GM18517 (cell line): ENCODE measurements at regions not wholly inside any gene's neighbourhood (a gene's known extent, or its start where the extent isn't known, plus 50 kb on each side); places are given as distances from the start of the nearest gene placed in this dataset.

Experiments
- ATAC-seq: cut with Tn5 transposase; IDR thresholded peaks from one replicate; pipeline ENCODE4 v1.9.1; 2021; ENCODE audit warnings: mild to moderate bottlenecking, moderate library complexity; ENCODE audit not compliant: unreplicated experiment

- ATAC-seq: no peak
Observed at GRCh38 chrX:43560247-43560946, 95.7 kb upstream of the MAOA start.

GRCh38 chrX:43562372-43562771, 93.7 kb upstream of the MAOA start:
- ATAC-seq: no peak

DNA sequence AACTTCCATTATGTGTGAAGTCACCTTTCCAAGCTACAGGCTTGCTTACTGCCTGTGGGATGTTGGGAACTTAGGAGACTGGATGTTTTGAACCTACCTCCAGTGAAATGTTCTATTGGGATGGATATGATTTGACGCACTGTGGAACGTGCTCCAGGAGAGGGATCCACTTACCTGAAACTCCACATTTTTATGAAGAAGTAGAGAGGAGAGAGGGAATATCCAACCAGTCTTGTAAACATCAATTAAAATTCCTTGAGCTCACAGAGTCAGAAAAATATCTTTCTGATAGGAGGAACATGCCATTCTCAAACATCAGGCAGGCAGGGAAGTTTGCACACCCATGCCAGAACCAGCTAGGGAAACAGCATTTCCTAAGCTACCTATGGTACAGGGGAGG, 91.1 kb upstream of the MAOA start:
- no peak for ATAC-seq

GRCh38 chrX:43566170-43566569, 89.9 kb upstream of the MAOA start:
- ATAC-seq: no peak

- ATAC-seq: no peak
Observed at GRCh38 chrX:43573441-43574015, 82.6 kb upstream of the MAOA start.

- ATAC-seq: no peak
Observed at GRCh38 chrX:43580621-43581020, 75.5 kb upstream of the MAOA start.

DNA sequence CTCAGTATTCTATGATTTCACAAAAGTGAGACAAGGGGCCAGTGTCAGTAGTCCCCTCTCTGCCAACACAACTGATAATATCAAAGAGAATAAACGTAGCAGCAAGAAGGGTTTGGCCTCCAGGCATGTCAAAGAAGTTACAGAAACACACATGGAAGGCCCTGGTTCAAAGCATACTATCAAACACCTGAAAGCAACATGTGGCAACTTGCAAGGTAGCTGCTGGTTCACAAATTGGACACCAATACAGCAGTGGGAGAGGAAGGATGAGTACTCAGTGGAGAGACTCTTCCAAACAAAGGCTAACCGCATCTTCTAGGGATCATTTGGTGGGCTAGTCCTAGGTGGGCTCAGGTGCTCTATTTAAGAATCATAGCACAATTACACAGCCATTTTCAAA, 74.9 kb upstream of the MAOA start:
- ATAC-seq: no peak

- no peak for ATAC-seq
Observed at GRCh38 chrX:43581888-43582539, 74.1 kb upstream of the MAOA start.

DNA sequence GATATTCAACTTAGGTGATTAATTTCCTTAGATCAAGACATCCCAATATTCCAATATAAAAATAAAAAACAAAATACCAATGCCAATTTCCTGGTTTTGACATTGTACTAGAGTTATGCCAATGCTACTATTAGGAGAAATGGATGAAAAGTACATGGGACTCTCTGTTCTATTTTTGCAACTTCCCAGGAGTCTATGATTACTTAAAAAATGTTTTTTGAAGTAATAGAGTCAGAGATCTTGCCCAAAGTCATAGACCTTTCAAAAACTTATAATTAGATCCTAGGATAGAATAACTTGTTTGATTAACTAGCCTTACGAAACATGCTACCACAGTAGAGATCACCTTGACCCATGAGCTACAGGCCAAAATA, 73.6 kb upstream of the MAOA start:
- no peak for ATAC-seq

GRCh38 chrX:43585922-43586321, 70.2 kb upstream of the MAOA start:
- no peak for ATAC-seq

- no peak for ATAC-seq
Observed at GRCh38 chrX:43586830-43587229, 69.3 kb upstream of the MAOA start.

DNA sequence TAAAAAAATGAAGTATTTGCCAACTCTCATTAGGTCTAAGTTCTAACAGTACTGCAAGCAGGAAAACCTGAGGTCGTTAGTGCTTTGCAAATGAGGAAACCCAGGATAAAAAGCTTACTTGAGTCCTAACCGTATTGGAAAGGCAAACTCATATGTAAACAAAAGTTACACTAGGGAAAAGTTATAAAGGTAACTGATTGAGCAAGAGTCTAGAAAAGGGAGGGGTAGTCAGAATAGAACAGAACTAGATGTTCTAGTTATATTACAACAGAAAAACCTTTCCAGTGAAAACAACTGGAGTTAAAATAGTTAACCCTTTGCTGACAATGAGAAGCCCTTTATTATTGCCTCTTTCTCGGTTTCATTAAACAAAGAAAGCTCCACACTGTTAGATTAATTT, 66.4 kb upstream of the MAOA start:
- ATAC-seq: no peak

DNA sequence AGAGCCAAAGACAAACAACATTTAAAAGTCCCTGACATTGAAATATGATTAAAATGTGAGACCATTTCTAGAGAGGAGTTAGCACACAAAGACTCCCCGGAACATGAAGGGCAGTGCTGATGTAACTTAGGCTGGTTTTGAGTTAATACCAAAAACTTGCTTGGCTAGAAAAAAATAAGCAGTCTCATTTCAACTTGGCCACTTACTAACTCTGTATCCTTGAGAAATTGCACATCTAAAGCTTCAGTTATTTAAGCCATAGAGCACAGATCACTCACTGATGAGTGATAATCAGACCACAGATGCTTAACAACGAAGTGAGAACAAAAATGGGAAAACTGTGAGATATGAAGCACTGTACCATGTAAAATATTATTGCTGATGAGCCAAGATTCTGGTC, 65.9 kb upstream of the MAOA start:
- ATAC-seq: no peak

GRCh38 chrX:43592597-43592996, 63.5 kb upstream of the MAOA start:
- no peak for ATAC-seq

DNA sequence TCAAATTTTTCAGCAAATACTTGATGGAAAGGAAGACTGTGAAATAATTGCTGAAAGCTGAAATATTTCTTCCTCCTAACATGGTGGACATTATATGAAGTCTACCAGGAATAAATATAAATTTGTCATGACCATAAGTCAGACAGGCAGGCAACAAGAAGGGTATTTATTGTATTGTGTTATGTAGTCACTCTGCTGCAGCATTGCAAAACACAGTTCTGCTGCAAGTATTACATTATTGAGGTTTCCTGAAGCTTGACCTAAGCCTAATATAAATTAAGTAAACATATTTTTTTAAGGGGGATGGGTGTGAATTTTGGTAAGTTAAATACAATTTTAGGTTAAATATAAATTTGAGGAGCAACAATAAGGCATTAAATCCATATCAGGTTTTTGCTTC, 60.2 kb upstream of the MAOA start:
- ATAC-seq: no peak

DNA sequence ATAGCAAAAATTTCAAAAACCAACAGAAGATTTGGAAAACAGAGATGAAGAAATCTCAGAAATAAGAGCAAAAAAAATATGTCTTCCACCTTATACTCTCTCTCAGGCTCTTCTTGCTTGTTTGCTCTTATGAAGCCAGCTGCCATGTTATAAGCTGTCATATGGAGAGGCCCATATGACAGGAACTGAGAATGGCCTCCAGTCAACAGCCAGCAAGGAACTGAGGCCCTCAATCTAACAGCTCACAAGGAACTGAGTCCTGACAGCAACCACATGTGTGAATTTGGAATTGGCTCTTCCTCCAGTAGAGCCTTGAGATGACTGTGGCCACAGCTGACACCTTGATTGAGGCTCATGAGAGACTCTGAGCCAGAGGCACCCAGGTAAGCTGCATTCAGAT, 51.3 kb upstream of the MAOA start:
- ATAC-seq: no peak

DNA sequence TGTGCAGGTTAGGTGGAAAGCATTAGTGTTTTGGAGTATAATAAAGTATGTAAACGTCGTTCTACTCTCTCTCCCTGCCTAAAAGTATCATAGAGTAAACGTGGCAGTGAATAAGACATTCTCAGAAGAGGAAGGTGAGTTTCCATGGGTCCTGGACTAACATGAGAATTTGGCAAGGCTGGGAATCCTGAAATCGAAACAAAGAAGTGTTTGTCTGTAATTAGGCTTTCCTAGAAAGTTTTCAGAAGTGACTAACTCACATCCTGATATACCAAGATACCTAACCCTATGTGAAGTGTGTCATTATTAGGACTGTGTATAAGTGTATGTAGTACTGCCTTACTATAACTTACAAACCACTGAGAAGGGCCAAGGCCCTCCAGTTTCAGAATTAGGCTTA, 50.7 kb upstream of the MAOA start:
- no peak for ATAC-seq
